ENCODE measurements at regions not wholly inside any gene's neighbourhood (a gene's known extent, or its start where the extent isn't known, plus 50 kb on each side); places are given as distances from the start of the nearest gene placed in this dataset.

DNA sequence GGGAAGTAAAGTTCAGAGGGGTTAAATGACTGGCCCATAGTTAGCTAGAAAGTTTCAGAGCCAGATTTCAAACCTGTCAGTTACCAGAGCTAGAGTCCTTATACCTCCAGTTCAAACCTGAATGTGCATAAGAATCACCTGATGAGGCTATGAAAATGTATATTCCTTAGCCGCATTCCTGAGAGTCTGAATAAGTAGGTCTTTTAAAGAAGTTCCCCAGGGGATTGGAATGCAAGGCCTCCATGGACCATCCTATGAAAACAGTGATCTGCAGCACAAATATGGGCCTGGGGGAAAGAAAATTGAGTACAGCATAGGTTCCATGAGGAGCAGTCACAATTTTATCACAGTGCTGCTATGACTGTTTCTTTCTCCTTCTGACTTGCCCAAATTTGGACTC, 263.9 kb upstream of the CXorf66 start:
- TF ChIP-seq NFIC (IDR thresholded peaks at IDR 0.05) = no peak
- no peak for TF ChIP-seq TCF12 (IDR thresholded peaks at IDR 0.05; ENCODE audit: low read depth)
- TF ChIP-seq FOXM1 (IDR thresholded peaks at IDR 0.05; ENCODE audit: borderline replicate concordance, low read depth) = no peak
- TF ChIP-seq CREB1 (IDR thresholded peaks at IDR 0.05; ENCODE audit: low read depth) = no peak
- no peak for TF ChIP-seq TAF1 (IDR thresholded peaks at IDR 0.05; ENCODE audit: low read depth)
- TF ChIP-seq ZBTB7A (IDR thresholded peaks at IDR 0.05; ENCODE audit: low read depth) = no peak
- no peak for TF ChIP-seq CEBPB (IDR thresholded peaks at IDR 0.05)
- TF ChIP-seq EGR1 (IDR thresholded peaks at IDR 0.05) = no peak
- TF ChIP-seq EP300 (IDR thresholded peaks at IDR 0.05; ENCODE audit: borderline replicate concordance) = no peak

DNA sequence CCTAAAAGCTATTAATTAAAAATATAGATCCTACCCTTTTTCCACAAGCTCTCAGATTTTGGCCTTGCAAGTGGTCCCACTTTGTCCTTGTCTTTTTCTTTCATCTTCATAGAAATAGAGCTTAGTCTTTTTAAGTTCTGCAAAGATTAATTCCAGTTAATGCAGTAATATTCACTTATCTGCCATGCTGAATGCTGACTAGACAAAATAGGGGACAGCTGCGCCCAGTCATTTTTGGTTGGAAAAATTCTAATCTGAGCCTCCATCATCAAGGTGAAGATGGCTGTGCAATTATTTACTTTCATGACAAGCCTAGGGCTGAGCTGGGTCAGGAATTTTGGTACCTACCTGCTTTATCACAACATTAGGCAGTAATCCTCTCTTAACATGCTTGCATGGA, 241.3 kb upstream of the CXorf66 start:
- TF ChIP-seq NFIC (IDR thresholded peaks at IDR 0.05) (no peak), YY1 (IDR thresholded peaks at IDR 0.05; ENCODE audit: low read depth) (no peak), TCF12 (IDR thresholded peaks at IDR 0.05; ENCODE audit: low read depth) (no peak)

DNA sequence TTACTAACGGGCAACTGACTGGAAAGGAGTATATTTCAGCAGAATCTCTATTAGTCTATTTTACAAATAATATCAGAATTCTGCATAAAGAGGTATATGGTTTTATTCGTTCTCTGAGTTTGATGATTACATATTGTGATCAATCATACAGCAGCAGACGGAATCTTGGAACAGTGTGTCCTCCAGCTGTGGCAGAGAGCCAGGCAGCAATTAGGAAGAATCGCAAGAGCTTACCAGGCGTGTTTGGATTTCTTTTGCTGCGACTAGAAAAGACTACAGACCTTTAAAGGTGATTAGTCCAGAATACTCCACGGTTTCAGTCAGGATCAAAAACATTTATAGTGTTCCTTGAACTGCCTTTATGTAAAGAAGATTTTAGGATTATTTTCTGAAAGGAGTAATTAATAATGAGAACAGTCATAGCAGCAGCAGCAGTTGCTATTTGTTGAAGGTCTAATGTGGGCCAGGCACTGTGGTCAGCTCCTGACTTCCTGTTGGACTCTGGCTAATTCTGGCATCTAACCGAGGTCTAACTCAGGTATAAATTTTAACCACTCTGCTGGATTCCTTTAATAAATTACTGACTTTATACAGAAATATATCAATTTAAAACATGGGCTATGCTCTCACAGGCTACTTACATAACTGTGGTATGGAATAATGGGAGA, 225.3 kb upstream of the CXorf66 start:
- TF ChIP-seq TAF1 (IDR thresholded peaks at IDR 0.05; ENCODE audit: low read depth) (no peak), FOXM1 (IDR thresholded peaks at IDR 0.05; ENCODE audit: borderline replicate concordance, low read depth) (no peak), EGR1 (IDR thresholded peaks at IDR 0.05) (no peak), RAD21 (IDR thresholded peaks at IDR 0.05; ENCODE audit: low read depth) (no peak), CREB1 (IDR thresholded peaks at IDR 0.05; ENCODE audit: low read depth) (no peak), EP300 (IDR thresholded peaks at IDR 0.05; ENCODE audit: borderline replicate concordance) (no peak), NFIC (IDR thresholded peaks at IDR 0.05) (0 out of 2 replicates have a peak, but pooled peaks have one; percentile 36), YY1 (IDR thresholded peaks at IDR 0.05; ENCODE audit: low read depth) (no peak)

DNA sequence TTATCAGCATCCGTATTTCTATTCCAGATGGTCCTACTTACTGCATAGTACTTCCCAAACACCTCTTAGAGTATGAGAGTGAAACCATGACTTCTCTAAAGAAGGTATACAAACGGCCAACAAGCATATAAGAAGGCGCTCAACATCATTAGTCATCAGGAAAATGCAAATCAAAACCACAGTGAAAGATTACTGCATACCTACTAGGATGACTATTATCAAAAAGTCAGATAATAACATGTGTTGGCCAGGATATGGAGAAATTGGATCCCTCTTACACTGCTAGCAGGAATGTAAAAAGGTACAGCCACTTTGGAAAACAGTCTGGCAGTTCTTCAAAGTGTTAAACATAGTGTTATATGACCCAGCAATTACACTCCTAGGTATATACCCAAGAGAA, 215.3 kb upstream of the CXorf66 start:
- TF ChIP-seq NFIC (IDR thresholded peaks at IDR 0.05) (peak; percentile 34; the same call in 1 of the 2 replicates), TEAD4 (IDR thresholded peaks at IDR 0.05) (peak; percentile 68), EP300 (IDR thresholded peaks at IDR 0.05; ENCODE audit: borderline replicate concordance) (peak; percentile 21; the same call in 1 of the 2 replicates)
- TF ChIP-seq, protein P1, sequence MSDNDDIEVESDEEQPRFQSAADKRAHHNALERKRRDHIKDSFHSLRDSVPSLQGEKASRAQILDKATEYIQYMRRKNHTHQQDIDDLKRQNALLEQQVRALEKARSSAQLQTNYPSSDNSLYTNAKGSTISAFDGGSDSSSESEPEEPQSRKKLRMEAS (IDR thresholded peaks at IDR 0.05) = no peak

DNA sequence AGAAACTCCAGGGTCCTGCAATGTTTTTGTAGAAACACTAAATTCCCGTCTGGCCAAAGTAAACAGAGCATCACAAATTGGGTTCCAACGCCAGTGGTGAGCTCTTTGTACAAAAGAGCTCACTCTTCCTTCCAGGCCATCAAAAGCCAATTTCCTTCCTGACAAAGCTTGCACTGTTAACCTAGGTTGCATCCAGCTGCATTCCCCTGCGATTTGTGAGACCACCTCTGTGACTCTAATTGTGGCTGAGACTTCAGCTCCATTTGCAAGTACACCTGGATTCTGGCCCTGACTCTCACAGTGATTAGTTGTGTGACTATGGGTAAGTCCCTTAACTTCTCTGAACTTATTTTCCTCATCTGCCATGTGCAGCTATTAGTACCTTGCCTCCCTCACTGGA, 212.5 kb upstream of the CXorf66 start:
- TF ChIP-seq CREB1 (IDR thresholded peaks at IDR 0.05; ENCODE audit: low read depth) (no peak), CEBPB (IDR thresholded peaks at IDR 0.05) (no peak), EP300 (IDR thresholded peaks at IDR 0.05; ENCODE audit: borderline replicate concordance) (no peak), TEAD4 (IDR thresholded peaks at IDR 0.05) (no peak), NFIC (IDR thresholded peaks at IDR 0.05) (no peak), ZBTB7A (IDR thresholded peaks at IDR 0.05; ENCODE audit: low read depth) (no peak), TAF1 (IDR thresholded peaks at IDR 0.05; ENCODE audit: low read depth) (no peak), FOXM1 (IDR thresholded peaks at IDR 0.05; ENCODE audit: borderline replicate concordance, low read depth) (no peak), YY1 (IDR thresholded peaks at IDR 0.05; ENCODE audit: low read depth) (no peak)
- TF ChIP-seq, protein P2, sequence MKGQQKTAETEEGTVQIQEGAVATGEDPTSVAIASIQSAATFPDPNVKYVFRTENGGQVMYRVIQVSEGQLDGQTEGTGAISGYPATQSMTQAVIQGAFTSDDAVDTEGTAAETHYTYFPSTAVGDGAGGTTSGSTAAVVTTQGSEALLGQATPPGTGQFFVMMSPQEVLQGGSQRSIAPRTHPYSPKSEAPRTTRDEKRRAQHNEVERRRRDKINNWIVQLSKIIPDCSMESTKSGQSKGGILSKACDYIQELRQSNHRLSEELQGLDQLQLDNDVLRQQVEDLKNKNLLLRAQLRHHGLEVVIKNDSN (IDR thresholded peaks at IDR 0.05) = no peak
- TF ChIP-seq, protein P3, sequence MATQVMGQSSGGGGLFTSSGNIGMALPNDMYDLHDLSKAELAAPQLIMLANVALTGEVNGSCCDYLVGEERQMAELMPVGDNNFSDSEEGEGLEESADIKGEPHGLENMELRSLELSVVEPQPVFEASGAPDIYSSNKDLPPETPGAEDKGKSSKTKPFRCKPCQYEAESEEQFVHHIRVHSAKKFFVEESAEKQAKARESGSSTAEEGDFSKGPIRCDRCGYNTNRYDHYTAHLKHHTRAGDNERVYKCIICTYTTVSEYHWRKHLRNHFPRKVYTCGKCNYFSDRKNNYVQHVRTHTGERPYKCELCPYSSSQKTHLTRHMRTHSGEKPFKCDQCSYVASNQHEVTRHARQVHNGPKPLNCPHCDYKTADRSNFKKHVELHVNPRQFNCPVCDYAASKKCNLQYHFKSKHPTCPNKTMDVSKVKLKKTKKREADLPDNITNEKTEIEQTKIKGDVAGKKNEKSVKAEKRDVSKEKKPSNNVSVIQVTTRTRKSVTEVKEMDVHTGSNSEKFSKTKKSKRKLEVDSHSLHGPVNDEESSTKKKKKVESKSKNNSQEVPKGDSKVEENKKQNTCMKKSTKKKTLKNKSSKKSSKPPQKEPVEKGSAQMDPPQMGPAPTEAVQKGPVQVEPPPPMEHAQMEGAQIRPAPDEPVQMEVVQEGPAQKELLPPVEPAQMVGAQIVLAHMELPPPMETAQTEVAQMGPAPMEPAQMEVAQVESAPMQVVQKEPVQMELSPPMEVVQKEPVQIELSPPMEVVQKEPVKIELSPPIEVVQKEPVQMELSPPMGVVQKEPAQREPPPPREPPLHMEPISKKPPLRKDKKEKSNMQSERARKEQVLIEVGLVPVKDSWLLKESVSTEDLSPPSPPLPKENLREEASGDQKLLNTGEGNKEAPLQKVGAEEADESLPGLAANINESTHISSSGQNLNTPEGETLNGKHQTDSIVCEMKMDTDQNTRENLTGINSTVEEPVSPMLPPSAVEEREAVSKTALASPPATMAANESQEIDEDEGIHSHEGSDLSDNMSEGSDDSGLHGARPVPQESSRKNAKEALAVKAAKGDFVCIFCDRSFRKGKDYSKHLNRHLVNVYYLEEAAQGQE (IDR thresholded peaks at IDR 0.05; ENCODE audit: low read depth) = no peak

DNA sequence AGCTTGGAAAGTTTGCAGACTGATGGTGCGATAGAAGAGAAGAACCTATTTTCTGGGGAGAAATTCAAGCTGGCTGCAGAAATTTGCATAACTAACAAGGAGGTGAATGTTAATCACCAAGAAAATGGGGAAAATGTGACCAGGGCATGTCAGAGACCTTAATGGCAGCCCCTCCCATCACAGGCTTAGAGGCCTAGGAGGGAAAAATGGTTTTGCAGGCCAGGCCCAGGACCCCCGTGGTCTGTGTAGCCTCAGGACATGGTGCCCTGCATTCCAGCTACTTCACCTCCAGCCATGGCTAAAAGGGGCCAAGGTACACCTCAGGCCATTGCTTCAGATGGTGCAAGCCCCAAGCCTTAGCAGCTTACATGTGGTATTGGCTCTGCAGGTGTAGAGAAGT, 207.1 kb upstream of the CXorf66 start:
- TF ChIP-seq YY1 (IDR thresholded peaks at IDR 0.05; ENCODE audit: low read depth) = no peak
- TF ChIP-seq FOXM1 (IDR thresholded peaks at IDR 0.05; ENCODE audit: borderline replicate concordance, low read depth) = no peak
- no peak for TF ChIP-seq CREB1 (IDR thresholded peaks at IDR 0.05; ENCODE audit: low read depth)
- TF ChIP-seq, protein P3 (IDR thresholded peaks at IDR 0.05; ENCODE audit: low read depth) = no peak
- no peak for TF ChIP-seq ZBTB7A (IDR thresholded peaks at IDR 0.05; ENCODE audit: low read depth)
- no peak for TF ChIP-seq TEAD4 (IDR thresholded peaks at IDR 0.05)
- no peak for TF ChIP-seq NFIC (IDR thresholded peaks at IDR 0.05)
- TF ChIP-seq, protein P1 (IDR thresholded peaks at IDR 0.05) = no peak
- TF ChIP-seq, protein P2 (IDR thresholded peaks at IDR 0.05) = no peak
- no peak for TF ChIP-seq EP300 (IDR thresholded peaks at IDR 0.05; ENCODE audit: borderline replicate concordance)
- no peak for TF ChIP-seq RAD21 (IDR thresholded peaks at IDR 0.05; ENCODE audit: low read depth)
- TF ChIP-seq TCF12 (IDR thresholded peaks at IDR 0.05; ENCODE audit: low read depth) = no peak
- TF ChIP-seq CEBPB (IDR thresholded peaks at IDR 0.05) = no peak
- TF ChIP-seq TAF1 (IDR thresholded peaks at IDR 0.05; ENCODE audit: low read depth) = no peak
- TF ChIP-seq EGR1 (IDR thresholded peaks at IDR 0.05) = no peak
